Cerebellar cortex (tissue), 1 donor: ENCODE measurements at regions not wholly inside any gene's neighbourhood (a gene's known extent, or its start where the extent isn't known, plus 50 kb on each side); places are given as distances from the start of the nearest gene placed in this dataset.

Experiments used
- DNase-seq: peaks from one replicate; pipeline ENCODE4 v3.0.0-alpha.2; 2015; ENCODE audit warnings: low spot score

- no peak for DNase-seq
These were observed 833.8 kb downstream of the TBC1D22A start for GRCh38 chr22:47596176-47596690.

DNA sequence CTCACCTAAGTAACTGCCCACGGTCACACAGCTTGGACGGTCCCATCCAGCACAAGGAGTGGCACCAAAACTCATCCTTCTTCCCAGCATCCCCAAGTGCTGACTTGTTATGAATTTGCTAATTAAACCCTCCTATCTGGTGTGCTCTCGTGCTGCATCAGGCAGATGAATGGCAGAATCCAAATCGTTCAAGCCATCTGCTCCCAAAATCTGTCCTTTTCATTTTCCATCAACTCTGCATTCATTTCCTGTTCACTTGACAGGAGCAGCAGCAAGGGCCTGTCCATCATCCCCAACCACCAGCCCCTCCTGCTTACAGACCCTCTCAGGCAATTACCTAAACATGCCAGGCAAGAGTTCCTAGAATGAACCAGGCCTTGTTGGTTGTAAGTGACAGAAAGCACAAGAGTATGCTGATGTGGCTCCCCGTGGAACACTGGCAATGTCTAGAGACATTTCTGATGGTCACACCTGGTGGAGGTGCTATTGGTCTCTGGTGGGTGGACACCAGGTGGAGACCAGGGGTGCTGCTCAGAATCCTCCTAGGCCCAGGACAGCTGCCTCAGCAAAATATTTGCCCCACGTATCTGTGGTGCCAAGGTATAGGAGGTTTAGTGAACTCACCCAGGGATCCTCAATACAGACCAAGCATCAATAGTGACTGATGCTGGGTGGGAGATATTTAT is 832.5 kb downstream of the TBC1D22A start:
- DNase-seq, result no peak

GRCh38 chr22:47593911-47594311 is 831.5 kb downstream of the TBC1D22A start:
- no peak for DNase-seq

DNA sequence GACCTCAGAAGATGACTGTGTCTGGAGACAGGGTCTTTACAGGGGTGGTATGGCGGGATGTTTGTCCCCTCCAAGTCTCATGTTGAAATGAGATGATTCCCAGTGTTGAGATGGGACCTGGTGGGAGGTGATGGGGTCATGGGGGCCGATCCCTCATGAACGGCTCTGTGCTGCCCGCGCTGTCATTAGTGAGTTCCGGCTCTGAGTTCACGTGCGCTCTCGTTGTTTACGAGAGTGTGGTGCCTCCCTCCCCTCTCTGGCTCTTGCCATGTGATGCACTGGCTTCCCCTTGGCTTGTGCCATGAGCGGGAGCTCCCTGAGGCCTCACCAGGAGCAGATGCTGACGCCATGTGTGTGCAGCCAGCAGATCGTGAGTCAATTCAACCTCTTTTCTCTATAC is 830.8 kb downstream of the TBC1D22A start:
- no peak for DNase-seq

- no peak for DNase-seq
These were observed 830.3 kb downstream of the TBC1D22A start for GRCh38 chr22:47592791-47593190.

GRCh38 chr22:47591709-47592108 is 829.3 kb downstream of the TBC1D22A start:
- no peak for DNase-seq

DNA sequence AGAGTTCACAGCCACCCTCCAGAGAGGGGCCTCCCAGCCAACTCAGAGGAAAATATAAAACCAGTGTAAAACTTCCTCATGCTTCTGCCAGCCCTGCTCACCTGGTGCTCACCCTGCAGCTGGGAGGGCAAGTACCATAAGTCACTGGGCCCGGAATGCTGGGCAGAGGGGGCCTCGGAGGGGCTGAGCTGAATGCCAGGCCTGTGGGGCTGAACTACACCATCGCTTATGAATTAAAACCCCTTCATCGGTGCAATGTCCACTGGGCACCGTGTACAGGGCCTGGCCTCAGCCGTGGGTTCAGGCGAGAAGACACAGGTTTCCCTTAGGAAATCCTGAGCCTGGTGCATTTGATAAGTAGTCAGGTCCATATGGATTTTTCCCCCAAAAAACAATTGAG is 828.6 kb downstream of the TBC1D22A start:
- no peak for DNase-seq

DNA sequence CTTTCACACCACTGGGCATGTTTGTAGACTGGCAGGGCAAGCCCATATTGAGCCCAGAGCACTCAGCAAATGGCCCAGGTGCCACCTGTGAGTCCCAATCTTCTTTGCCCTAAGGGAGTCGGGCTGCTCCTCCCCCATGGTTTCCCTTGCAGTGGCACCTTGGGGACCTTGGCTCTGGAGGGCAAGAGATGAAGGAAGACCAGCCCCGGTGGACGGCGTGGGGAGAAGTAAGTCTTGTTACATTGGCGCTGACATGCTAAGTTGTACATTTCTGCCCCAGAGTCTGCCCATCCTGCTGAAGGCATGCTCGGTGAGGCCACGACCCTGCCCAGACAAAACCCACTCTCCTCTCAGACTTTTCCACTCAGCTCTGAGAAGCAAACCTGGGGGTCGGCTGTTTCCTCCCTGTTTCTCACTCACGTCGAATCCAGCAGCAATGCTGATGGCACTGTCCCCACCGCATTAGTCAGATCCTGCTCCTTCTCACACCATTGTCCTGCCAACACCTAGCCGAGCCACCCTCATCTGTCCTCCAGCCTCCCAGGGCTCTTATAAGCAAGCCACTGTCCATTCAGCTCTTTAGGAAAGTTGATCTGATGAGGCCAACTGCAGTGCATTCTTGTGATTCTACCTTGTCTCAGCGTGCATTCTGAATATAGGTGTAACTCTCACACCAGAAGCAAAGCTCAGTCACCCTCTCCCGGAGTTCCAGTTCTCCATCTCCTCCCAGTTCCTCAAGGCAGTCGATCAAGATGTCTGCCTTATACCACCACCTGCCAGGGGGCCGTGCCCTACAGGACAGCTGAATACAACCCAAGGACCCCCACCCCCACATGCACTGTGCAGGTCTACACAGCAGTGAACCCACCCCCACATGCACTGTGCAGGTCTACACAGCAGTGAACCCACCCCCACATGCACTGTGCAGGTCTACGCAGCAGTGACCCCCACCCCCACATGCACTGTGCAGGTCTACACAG is 827.1 kb downstream of the TBC1D22A start:
- DNase-seq, result no peak

GRCh38 chr22:47588578-47588960 is 826.1 kb downstream of the TBC1D22A start:
- no peak for DNase-seq

GRCh38 chr22:47587861-47588577 is 825.6 kb downstream of the TBC1D22A start:
- no peak for DNase-seq

DNA sequence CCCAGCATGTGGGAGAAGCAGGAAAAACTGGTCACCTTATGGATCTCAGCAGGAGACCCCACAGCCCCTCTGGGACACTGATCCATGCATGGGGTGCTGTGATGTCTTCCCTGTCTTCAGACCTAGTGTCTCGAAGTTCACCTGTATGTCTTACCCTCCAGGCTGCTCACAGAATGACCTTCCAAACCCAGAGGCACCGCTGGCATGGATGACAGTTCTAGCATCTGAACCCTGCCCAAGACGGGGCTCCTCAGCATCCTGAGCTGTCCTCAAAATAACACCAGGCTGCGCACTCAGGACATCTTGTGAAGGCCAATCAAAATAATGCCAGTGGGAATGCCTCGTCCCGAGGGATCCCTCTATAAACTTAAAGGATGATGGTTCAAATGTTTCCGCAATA is 824.9 kb downstream of the TBC1D22A start:
- DNase-seq, result no peak

DNA sequence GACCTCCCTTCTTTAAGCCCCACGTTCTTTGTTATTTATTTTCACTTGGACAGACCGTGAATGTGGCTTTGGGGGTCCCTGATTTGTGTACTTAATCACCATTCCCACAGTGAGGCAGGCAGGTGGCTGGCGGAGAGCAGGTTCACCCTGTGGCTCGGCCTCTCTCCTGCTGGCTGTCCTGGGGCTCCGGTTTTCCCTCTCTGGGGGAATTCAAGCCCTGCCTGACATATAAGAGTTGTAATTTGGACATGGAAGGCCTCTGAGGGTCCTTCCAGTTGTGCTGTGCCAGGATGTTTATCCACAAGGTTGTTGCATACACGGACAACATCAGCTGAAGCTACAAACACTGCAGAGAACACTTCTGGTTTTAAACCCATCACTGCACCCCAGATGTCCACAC is 824.5 kb downstream of the TBC1D22A start:
- DNase-seq, result no peak

DNA sequence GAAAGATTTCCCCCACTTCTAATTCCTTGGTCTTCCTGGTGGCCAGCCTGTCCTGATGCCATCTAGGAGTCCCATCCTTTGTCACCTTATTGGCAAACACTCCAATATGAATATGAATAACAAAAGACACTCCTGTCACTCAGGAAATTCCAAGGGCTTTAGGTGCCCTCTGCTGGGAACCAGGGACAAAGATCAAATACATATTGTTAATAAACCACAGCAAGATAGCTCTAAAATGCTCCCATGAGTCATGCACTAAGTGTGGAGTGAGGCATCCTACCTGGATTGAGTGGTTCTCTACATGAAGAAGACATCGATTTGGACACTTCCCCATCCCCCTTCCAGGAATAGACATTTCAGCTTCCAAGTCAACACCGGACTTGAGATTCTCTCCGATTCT is 823.6 kb downstream of the TBC1D22A start:
- DNase-seq, result no peak

DNA sequence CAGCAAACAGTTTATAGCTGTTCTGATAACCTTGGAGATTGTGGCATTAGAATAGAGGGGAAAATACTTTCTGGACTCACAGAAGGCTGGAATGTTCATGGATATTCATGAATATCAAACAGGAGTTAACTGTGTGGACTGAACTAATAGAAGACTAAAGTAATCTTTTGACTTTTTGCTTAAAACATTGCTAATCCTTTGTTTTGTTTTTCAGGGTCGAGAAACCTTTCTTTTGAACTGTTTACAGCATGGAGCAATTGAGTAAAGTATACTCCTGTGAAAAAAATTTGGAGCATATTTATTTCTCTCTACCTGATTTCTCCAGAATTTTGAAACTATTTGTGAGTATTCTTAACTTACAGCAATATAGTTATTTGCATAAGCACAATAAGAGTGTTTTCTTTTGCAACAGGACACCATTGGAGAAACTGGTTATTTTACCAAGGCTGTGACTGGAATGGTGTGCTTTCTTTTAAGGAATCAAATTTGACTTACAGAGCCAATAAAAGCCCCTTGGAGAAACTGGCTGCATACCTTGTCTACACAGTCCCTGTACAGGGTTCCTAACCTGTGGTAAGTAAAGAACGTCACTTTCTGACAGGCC is 821.6 kb downstream of the TBC1D22A start:
- no peak for DNase-seq

DNA sequence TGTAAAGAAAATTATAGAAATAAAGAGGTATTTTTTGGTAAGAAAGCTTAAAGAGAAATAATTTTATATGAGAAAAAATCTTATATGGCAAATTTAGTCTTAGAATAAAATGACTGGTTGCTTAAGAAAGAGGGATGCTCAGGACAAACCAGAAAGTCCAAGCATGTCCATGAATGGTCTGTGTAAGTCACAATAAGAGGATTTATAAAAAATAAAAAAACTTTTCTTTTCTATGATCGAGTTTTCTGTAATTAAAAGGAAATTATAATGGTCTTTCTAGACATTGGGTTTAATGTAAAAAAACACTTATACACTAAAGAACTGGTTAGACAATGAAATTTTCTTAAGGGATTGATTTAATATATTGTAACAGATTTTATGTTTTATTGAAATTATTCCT is 819.6 kb downstream of the TBC1D22A start:
- DNase-seq, result no peak

DNA sequence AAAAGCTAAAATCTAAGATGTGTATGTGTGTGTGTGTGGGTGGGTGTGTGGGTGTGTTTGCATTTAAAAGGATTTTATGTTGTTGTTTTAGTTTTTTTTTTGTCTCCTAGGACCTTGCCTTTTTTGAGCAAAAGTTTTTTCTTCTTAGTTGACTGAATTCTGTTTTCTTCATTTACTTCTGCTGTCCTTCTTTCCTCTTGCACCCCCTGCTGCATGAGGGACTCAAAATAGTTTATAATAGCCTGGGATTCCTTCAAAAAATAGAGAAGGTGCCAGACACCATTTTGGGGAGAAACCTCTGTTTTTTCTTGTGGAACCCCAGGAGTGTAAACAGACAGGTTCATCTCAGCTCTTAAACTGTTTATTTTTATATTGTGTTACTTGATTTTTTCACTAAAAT is 817.7 kb downstream of the TBC1D22A start:
- no peak for DNase-seq

DNA sequence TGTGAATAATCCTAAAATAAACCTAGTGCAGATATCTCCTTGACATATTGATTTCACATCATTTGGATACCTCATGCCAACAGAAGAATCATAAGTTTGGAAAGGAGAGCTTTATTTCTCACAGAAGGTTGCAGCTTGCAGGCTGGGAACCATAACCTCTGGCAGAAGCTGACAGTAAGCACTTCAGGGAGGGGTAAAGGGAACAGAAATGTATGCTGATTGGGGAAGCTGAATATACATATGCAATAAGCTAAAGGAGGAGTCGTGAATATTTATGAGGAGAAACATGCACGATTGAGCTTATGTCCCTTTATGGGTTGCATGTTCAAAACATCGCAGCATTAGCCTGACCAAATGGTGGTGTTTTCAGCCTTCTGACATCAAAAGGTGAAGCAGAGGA is 814.5 kb downstream of the TBC1D22A start:
- no peak for DNase-seq

DNA sequence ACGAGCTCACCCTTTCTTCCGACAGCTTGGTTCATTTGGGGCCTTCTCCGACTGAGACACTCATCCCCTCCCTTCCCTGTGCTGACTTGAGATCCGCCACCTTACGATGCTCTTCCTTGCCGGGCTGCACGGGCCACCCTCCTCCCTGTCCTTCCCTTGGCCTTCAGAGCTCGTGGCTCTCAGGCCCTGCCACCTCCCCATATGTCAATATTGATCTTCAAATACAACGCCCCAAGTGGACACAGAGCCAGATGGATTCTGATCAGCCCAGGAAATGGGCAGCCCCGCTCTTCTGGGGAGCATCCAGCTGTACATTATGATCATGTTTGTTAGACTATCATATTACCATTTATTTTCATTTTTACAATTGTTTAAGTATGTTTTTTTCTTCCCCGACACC is 812.8 kb downstream of the TBC1D22A start:
- no peak for DNase-seq

DNA sequence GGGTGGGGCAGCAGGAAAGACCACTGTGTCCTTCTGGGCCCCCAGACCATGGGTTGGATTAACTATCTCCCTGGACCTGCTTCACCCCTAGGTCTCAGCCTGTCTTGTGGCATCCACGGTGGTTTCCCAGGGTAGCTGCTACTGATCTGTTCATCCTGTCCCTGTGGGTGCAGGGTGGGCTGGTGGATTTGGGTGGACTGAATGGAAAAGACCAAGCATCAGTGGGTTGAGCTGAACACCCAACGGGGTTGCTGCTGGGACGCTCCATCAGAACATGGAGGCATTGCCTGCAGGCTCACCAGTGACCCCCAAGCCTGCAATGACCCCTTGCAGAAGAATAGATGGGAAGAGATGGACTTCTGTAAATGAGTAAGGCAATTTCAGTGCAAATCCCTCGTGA is 812.1 kb downstream of the TBC1D22A start:
- no peak for DNase-seq

- DNase-seq, result no peak
These were observed 810.7 kb downstream of the TBC1D22A start for GRCh38 chr22:47573141-47573540.

GRCh38 chr22:47572443-47572842 is 810.0 kb downstream of the TBC1D22A start:
- no peak for DNase-seq

DNA sequence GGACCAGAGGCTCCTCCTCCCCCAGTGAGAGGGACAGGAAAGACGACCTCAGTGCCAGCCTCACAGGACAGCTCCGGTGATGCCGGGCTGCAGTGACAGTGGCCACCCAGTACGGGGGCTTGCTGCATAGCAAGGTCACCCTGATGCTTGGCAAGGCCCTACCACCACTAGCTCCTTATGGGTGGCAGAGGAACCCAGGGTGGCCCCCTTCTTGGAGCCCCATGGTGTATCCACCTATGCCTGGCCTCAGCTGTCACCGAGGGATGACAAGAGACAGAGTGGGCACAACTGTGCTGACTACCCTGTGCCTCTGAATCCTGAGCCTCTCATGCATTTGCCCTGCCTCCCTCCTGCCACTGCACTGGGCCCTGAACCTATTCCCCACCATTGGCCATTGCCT is 809.2 kb downstream of the TBC1D22A start:
- DNase-seq, result no peak
